Upper lobe of right lung (tissue), 1 donor: ENCODE measurements at regions not wholly inside any gene's neighbourhood (a gene's known extent, or its start where the extent isn't known, plus 50 kb on each side); places are given as distances from the start of the nearest gene placed in this dataset. TPM values are rescaled to one million over a fixed set of nuclear protein-coding genes. Genes with fewer than 3 reads are reported as not detected.

Source experiments
- ATAC-seq: fragments of 200-7000 bp; cut with Tn5 transposase; one replicate; pipeline ENCODE4 v1.9.1; 2020; ENCODE audit warnings: mild to moderate bottlenecking, moderate library complexity
- DNase-seq: peaks from one replicate; pipeline ENCODE4 v3.0.0-alpha.2; 2020
- H3K27ac ChIP-seq: fragments of 200-600 bp; one replicate; pipeline ENCODE4 v1.8.0; 2022
- H3K27me3 ChIP-seq: fragments of 200-600 bp; one replicate; pipeline ENCODE4 v1.8.0; 2022; ENCODE audit warnings: mild to moderate bottlenecking
- H3K36me3 ChIP-seq: fragments of 200-600 bp; one replicate; pipeline ENCODE4 v1.8.0; 2022
- H3K4me1 ChIP-seq: fragments of 200-600 bp; one replicate; pipeline ENCODE4 v1.8.0; 2022
- H3K4me3 ChIP-seq: fragments of 200-600 bp; one replicate; pipeline ENCODE4 v1.8.0; 2022; ENCODE audit warnings: mild to moderate bottlenecking
- H3K9me3 ChIP-seq: fragments of 200-600 bp; one replicate; pipeline ENCODE4 v1.8.0; 2022
- intact Hi-C: fragments of 100-400 bp; cut with DNase I; formaldehyde crosslinking; loops from one replicate; pipeline ENCODE4 v1.11.0; 2022
- microRNA-seq: library from miRNA; unstranded; fragments of <30 nt; microRNA quantifications from one replicate; pipeline ENCODE4 v1.2.0, GENCODE V29; 2020; ENCODE audit warnings: borderline microRNAs expressed
- TF ChIP-seq, protein P1 (sequence below): fragments of 200-600 bp; IDR thresholded peaks from one replicate; pipeline ENCODE4 v1.8.0; 2022; ENCODE audit warnings: antibody characterized with exemption
- donor health status: DM: no; HTN: yes; CAD: no; lungs with severe emphysema.

DNA sequence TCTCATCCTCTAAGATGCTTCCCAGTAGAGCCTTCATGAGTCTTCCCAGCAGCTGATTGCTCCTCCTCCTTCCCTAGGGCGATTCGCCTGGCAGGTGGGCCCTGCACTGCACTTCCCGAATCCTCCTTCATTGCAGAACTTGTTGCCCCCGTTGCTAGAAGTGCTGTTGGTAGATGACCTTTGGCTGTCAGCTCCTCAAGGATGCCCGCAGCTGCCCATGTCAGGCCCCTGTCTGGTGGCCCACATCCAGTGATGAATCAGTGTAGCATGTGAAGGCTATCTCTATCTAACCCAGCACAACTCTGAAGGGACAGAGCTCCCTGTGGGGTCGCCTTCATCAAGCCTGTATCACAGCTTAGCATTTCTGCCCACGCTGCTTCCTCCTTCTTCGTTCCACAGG is 52.1 kb upstream of the F3 start:
- Histone ChIP-seq H3K9me3 (no peaks in the 10 kb centered on the region), H3K36me3 (no peaks in the 10 kb centered on the region), H3K4me1 (no peaks in the 10 kb centered on the region), H3K4me3 (no peak overlapping the region), H3K27me3 (no peaks in the 10 kb centered on the region), H3K27ac (no peak overlapping the region)
- no peak for ATAC-seq
- DNase-seq, result no peak
- TF ChIP-seq, protein P1, sequence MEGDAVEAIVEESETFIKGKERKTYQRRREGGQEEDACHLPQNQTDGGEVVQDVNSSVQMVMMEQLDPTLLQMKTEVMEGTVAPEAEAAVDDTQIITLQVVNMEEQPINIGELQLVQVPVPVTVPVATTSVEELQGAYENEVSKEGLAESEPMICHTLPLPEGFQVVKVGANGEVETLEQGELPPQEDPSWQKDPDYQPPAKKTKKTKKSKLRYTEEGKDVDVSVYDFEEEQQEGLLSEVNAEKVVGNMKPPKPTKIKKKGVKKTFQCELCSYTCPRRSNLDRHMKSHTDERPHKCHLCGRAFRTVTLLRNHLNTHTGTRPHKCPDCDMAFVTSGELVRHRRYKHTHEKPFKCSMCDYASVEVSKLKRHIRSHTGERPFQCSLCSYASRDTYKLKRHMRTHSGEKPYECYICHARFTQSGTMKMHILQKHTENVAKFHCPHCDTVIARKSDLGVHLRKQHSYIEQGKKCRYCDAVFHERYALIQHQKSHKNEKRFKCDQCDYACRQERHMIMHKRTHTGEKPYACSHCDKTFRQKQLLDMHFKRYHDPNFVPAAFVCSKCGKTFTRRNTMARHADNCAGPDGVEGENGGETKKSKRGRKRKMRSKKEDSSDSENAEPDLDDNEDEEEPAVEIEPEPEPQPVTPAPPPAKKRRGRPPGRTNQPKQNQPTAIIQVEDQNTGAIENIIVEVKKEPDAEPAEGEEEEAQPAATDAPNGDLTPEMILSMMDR, result no peak
- intact Hi-C loops, result no loop called here

DNA sequence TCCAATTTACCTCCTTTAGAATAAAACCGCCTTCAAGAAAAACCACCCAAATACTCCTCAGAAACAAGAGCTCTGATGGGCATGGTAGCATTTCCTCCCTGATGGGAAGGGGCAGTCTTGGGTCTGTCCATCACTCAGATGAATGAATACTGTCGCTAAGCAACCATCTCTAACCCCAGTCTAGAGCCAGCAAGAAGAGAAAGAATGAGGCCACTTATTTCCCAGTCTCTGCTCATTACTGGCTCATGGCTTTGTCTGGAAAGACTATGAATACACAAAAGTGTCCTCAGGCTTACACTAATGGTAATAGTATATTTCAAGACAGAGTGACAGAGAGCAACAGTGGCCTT is 51.0 kb upstream of the F3 start:
- ATAC-seq (no peak), DNase-seq (no peak)
- H3K27me3 ChIP-seq, result no peaks in the 10 kb centered on the region
- no peaks in the 10 kb centered on the region for H3K4me1 ChIP-seq
- H3K4me3 ChIP-seq, result no peak overlapping the region
- TF ChIP-seq, protein P1, result no peak
- H3K27ac ChIP-seq, result no peak overlapping the region
- intact Hi-C loops, result no loop called here
- H3K9me3 ChIP-seq, result no peaks in the 10 kb centered on the region
- no peaks in the 10 kb centered on the region for H3K36me3 ChIP-seq

DNA sequence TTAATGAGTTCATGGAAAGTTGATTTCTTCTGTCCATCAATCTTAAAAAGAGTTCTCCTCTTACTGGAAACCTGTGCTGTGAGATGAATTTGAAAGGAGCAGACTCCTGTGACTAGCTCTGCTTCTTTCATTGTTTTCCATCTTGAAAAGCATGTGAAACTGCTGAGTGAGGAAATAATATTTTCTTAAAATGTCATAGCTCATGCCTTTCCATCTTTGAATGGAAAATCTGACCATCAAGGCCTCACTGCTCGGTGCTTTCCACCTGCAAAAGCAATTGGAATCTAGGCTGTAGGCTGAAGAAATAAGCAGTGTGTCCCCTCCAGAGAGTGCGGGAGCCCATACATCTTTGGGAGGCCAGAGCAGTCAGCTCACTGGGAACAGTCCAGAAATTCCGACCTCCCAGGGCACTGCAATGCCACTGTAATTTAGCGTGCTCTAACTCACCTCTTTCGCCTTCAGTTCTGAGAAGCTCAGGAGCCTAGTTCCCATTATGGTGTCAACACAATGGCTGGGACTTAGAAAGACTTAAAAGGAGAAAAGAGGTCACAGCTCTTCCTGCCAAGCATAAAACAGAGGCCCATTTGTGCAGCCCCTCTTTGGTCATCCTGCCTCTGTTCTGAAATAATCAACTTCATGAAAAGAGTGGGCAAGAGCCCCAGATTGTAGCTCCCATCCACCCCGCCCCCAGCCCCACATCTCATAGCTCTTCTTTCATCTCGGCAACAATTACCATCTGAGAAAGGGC is 50.4 kb upstream of the F3 start:
- TF ChIP-seq, protein P1, result no peak
- Histone ChIP-seq H3K4me1 (no peaks in the 10 kb centered on the region), H3K4me3 (no peak overlapping the region), H3K27me3 (no peaks in the 10 kb centered on the region), H3K9me3 (no peaks in the 10 kb centered on the region), H3K27ac (no peak overlapping the region), H3K36me3 (no peaks in the 10 kb centered on the region)
- intact Hi-C loops, result no loop called here
- ATAC-seq, result no peak
- DNase-seq, result no peak

Small RNA genes lying in the stretch of these regions (microRNA-seq; reads per million reads assigned to microRNA genes)
- not detected for gene MIR378G
